SIG-M5 (cell line): ENCODE measurements at regions not wholly inside any gene's neighbourhood (a gene's known extent, or its start where the extent isn't known, plus 50 kb on each side); places are given as distances from the start of the nearest gene placed in this dataset.

Source experiments
- DNase-seq: peaks from one replicate; lab custom pipeline; 2025; lab: John Stamatoyannopoulos, UW

DNA sequence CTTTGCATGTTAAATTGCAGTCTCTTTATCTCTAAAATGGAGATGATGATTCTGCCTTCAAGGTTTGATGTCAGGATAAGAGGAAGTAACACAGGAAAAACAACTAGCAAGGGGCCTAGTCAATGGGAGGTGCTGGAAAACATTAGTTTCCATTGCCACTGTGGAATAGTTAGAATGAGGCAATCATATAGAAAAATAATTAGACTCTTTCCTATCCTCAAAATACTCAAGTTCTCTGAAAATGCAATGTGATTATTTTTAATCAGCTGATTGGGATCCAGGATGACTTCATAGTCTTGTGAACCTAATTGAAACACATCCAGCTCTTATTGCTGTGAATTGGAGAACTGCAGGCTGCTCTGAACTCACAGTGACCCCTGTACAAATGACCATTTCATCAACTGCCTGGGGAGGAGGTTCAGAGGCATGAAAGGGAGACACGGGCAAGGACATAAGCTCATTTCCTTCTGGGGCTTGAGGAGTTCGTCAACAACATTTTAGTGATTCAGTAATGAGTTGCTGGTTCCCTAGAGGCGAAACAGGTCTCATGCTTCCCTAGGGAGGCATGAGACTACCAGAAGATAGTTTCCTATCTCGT lies 422.5 kb downstream of the LPIN1 start:
- DNase-seq: no peak

- no peak for DNase-seq
These were observed 423.3 kb downstream of the LPIN1 start for GRCh38 chr2:12169721-12170120.

DNA sequence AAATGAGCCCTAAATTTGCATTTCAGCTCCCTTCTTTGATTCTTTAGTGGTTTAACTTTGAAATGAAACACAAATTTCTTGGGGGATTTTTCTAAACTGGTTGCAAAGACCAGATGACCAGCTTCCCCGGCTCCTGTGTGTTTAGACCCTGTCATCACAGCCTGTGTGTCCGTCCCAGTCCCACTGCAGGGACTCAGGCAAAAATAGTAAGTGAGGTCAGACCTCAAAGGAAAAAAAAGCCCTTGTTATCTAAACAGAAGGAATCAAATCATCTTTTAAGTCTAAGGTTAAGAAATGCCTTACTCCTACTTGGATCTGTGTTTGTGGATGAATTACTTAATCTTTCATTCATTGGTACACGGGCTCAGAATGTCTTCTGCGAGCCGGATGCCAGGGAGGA lies 423.7 kb downstream of the LPIN1 start:
- no peak for DNase-seq

- DNase-seq: no peak
These were observed 427.0 kb downstream of the LPIN1 start for GRCh38 chr2:12173271-12173942.

GRCh38 chr2:12173943-12174340 lies 427.5 kb downstream of the LPIN1 start:
- no peak for DNase-seq

DNA sequence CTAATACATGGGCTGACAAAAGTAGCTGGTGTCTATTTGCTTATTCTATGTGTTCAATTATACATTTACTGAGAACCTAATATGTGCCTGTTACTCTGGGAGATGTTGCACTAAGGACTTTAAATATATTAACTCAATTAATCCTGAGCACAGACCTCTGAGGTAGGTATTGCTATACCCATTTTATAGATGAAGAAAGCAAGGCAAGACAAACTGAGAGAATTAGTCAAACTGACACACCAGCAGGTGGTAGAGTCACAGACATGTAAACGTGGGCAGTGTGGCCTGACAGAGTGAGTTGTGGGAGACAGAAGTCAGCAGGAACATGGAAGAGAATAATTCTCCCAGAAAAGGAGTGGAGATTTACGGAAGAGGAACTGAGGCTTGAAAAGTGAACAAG lies 428.9 kb downstream of the LPIN1 start:
- DNase-seq: no peak

- DNase-seq: no peak
These were observed 430.4 kb downstream of the LPIN1 start for GRCh38 chr2:12176623-12177454.

DNA sequence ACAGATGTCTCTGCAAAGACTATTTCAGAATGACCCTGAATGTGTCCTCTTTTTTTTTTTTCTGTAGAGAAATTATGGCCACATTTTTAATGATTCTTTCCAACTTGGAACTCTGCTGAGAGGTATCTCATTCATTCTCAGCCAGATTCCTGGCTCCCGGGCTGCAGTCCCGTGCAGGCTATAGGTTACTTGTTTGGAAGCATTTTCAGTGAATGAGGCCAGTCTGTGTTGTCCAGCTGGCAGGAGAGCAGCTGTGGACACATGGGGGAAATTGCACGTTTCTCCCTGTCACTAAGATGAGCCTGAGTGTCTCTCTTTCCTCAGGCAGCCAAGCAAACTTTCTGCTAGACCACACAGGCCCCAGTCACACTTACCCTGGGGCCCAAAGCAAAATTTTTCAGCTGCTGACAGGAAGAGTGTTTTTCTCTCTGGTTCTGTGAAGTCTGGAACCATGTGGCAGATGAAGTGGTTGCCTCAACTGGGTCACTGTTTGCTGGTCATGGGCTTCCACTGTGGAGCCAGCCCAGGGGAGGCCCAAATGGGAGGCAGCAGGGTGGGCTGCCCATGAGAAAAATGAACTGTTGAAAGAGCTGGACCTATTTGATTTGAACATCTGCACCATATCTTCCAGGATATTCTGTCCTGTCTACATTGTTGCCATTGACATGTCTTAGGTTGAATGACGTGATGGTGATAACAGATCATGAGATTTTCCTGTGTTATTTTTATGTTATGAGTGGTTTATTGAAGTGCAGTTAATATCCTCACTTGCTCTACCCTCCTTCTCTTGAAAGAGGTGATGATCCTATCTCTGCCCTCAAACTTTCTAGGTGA lies 431.2 kb downstream of the LPIN1 start:
- DNase-seq: no peak

GRCh38 chr2:12178289-12179080 lies 432.1 kb downstream of the LPIN1 start:
- no peak for DNase-seq

GRCh38 chr2:12180031-12180430 lies 433.6 kb downstream of the LPIN1 start:
- no peak for DNase-seq

DNA sequence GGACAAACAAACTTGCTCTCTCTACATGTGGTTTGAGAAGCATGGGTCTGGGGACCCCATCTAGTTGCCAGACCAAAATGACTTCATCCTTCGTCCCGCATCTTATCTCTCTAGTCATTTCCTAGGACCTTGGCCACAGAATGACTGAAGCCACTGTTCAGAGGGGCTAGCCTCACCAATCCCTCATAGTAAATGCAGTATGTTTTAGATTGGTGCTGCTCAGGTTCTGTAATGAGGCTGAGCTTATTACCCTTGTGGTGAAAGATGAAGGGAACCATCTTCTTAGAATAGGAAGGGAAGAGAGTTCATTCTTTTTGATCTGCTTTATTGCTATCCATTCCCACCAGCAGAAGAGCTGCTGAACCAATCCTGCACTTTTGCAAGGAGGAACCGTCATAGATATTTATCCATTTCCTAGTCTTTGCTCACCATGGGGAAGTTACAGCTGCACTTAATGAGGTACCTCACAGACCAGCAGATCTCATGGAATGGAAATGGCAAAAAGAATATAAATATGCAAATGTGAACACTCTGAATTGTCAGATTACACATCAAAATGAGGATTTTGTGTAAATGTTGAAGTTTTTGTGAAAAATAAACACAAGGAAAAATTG lies 436.7 kb downstream of the LPIN1 start:
- no peak for DNase-seq

GRCh38 chr2:12192762-12193161 lies 446.3 kb downstream of the LPIN1 start:
- DNase-seq: no peak

- DNase-seq: no peak
These were observed 448.5 kb downstream of the LPIN1 start for GRCh38 chr2:12194968-12195367.

DNA sequence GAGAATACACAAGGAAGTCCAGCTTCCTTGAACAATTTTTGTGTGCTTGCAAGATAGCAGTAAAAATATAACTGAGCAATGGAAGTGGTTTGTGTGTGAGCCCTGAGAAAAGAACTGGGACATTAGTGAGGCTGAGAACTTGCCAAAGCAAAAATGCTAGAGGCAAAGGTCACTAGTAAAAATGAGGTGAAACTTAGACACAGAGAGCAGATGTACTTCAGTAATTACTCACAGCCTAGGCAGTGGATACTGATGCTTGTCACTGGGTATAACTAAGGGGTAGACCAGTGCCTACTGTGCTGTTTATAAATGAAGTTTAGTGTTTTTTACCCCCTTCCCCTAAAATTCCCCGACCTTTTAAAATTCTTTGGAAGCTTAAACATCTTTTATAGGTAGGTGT lies 450.1 kb downstream of the LPIN1 start:
- no peak for DNase-seq

DNA sequence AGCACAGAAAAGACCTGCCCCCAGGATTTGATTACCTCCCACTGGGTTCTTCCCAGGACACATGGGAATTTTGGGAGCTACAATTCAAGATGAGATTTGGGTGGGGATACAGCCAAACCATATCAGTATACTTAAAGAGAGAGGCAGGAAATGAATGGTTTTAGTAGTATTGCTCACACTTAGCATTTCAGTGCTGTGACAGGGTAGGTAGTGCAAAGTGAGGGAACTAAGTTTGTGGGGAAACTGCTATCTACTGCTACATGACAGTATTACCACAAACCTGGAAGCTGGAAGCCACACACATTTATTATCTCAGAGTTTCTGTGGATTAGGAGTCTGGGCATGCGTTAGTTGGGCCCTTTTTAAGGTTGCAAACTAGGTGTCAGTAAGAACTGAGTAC lies 450.7 kb downstream of the LPIN1 start:
- no peak for DNase-seq

- no peak for DNase-seq
These were observed 453.2 kb downstream of the LPIN1 start for GRCh38 chr2:12199491-12200211.

DNA sequence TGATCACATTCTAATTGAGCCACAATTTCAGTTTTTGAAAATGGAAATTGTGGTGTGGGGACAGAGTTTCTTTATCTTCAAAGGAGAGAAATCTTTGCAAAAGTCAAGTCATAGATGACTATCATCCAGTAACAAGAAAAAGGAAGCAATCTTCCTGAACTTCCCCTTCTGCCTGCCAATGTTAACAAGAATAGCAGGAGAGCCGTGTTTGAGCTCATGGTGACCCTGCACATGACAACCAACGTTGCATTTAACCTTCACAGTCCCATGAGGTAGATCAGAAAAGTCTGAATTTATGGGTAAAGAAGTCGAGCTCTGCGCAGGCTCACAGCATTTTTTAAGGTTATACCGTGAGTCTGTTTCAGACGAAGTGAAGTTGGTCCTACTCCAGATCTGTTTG lies 454.9 kb downstream of the LPIN1 start:
- DNase-seq: peak; percentile 4

- DNase-seq: no peak
These were observed 456.1 kb downstream of the LPIN1 start for GRCh38 chr2:12202313-12203075.

GRCh38 chr2:12203528-12203927 lies 457.1 kb downstream of the LPIN1 start:
- DNase-seq: no peak

DNA sequence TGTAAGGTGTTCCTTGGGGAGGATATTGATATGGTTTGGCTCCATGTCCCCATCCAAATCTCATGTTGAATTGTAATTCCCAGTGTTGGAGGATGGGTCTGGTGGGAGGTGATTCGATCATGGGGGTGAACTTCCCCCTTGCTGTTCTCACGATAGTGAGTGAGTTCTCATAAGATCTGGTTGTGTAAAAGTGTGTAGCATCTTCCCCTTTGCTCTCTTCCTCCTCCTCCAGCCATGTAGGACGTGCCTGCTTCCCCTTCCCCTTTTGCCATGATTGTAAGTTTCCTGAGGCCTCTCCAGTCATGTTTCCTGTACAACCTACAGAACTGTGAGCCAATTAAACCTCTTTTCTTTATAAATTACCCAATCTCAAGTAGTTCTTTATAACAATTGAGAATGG lies 458.7 kb downstream of the LPIN1 start:
- DNase-seq: no peak
